Breast epithelium (tissue), 4 donors: ENCODE measurements at regions not wholly inside any gene's neighbourhood (a gene's known extent, or its start where the extent isn't known, plus 50 kb on each side); places are given as distances from the start of the nearest gene placed in this dataset.
"Not testable (repeated sequence)": the region's sequence is repeated elsewhere in the genome, so short reads cannot be mapped to it uniquely, and the experiment has no call there.

ENCODE experiments used
- DNase-seq, 2 donors: peaks; one replicate each; pipeline ENCODE4 v3.0.0-alpha.2; 2019; ENCODE audit warnings: low spot score in 2 of 2
- H3K27ac ChIP-seq, 2 donors: fragments of 200-600 bp; sonication (generic) in 1 of 2; one replicate each; pipeline ENCODE4 v1.5.1; 2016 to 2019; ENCODE audit warnings: mild to moderate bottlenecking in 1 of 2
- H3K27me3 ChIP-seq, 2 donors: fragments of 200-600 bp; sonication (generic) in 1 of 2; one replicate each; pipeline versions ENCODE4 v1.5.1 to v1.6.0; 2017 to 2019; ENCODE audit warnings: control low read depth in 1 of 2, mild to moderate bottlenecking in 1 of 2
- H3K36me3 ChIP-seq: fragments of 200-600 bp; one replicate; pipeline ENCODE4 v1.5.1; 2019
- H3K4me1 ChIP-seq, 2 donors: fragments of 200-600 bp; sonication (generic); one replicate each; pipeline ENCODE4 v1.5.1; 2016 to 2019; ENCODE audit warnings: control low read depth in 1 of 2
- H3K4me3 ChIP-seq, 3 donors: fragments of 200-600 bp; sonication (generic); 1 replicate in 2 of 3; 2 replicates in 1 of 3; pipeline ENCODE4 v1.5.1; 2016 to 2019; ENCODE audit warnings: mild to moderate bottlenecking in 3 of 3, moderate library complexity in 2 of 3
- H3K9me3 ChIP-seq, 2 donors: fragments of 200-600 bp; sonication (generic) in 1 of 2; one replicate each; pipeline ENCODE4 v1.5.1; 2016 to 2019; ENCODE audit warnings: control low read depth in 1 of 2
- CTCF ChIP-seq, 3 donors: fragments of 450-650 bp; IDR thresholded peaks; one replicate each; pipeline ENCODE4 v1.5.1; 2016 to 2017; ENCODE audit warnings: antibody characterized with exemption in 3 of 3, mild to moderate bottlenecking in 3 of 3, moderate library complexity in 3 of 3
- POLR2A ChIP-seq: fragments of 450-650 bp; IDR thresholded peaks from one replicate; pipeline ENCODE4 v1.6.1; 2016; ENCODE audit warnings: antibody characterized with exemption, mild to moderate bottlenecking, moderate library complexity
- POLR2AphosphoS5 ChIP-seq, 3 donors: sonication (generic); formaldehyde crosslinking; IDR thresholded peaks; one replicate each; pipeline ENCODE4 v1.6.1; 2017; ENCODE audit warnings: antibody characterized with exemption in 3 of 3
- intact Hi-C: fragments of 100-400 bp; cut with DNase I; formaldehyde crosslinking; loops from one replicate; pipeline ENCODE4 v1.15.1; 2023; ENCODE audit warnings: low total_unique reads

- H3K36me3 ChIP-seq = no peaks in the 10 kb centered on the region
- no peaks in the 10 kb centered on the region for H3K9me3 ChIP-seq
- no peak for DNase-seq
- no peaks in the 10 kb centered on the region for H3K4me1 ChIP-seq
- intact Hi-C loops = no loop called here
- TF ChIP-seq CTCF (IDR thresholded peaks at IDR 0.05) (no peak), POLR2AphosphoS5 (IDR thresholded peaks at IDR 0.05) (no peak), POLR2A (no peak)
- H3K27ac ChIP-seq = no peak overlapping the region
- no peaks in the 10 kb centered on the region for H3K27me3 ChIP-seq
- H3K4me3 ChIP-seq = no peak overlapping the region
Observed at GRCh38 chr9:87014436-87014835, 67.1 kb upstream of the GAS1 start.

GRCh38 chr9:87016681-87017080, 69.4 kb upstream of the GAS1 start:
- Histone ChIP-seq H3K4me3 (no peak overlapping the region), H3K4me1 (no peaks in the 10 kb centered on the region), H3K27ac (no peak overlapping the region), H3K9me3 (no peaks in the 10 kb centered on the region), H3K36me3 (no peaks in the 10 kb centered on the region), H3K27me3 (no peaks in the 10 kb centered on the region)
- DNase-seq = no peak
- intact Hi-C loops = no loop called here
- TF ChIP-seq CTCF (IDR thresholded peaks at IDR 0.05) (no peak), POLR2A (no peak), POLR2AphosphoS5 (IDR thresholded peaks at IDR 0.05) (no peak)

DNA sequence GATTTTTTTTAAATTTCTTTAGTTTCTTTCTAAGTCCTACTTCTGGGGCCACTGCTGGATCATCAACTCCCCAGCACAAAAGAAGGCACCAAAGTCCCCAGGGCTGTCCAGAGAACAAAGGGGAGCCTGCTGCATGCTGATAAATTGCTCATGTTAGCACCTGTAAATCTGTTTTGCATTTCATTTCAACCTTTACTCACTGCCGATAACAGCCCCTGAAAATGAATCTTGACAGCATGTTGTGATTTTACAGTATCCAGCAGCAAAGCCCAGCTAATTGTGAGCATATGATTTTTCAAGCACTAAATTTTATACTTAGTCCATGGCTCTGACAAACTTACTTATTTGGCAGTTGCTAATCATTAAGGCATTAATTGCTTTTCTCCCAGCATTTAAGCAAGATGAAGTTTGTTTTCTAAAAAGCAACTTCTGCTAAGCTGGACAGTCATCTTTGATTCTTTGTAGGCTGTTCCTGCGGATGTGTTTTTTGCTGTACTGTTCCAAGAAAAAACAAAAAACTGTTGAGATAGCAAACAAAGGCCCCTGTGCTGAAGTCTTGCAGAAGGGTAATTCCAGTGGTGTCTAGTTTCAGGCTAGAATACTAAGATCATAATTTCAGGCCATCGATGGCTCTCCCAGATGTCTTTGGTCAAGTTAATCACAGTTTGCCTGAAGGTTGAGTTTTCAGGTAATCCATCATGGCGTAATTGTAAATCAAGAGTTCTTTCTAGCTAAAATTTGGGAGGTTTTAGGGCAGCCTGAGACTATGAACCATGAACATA, 73.1 kb upstream of the GAS1 start:
- no peaks in the 10 kb centered on the region for H3K9me3 ChIP-seq
- H3K4me3 ChIP-seq = no peak overlapping the region
- DNase-seq = no peak
- no peak overlapping the region for H3K27ac ChIP-seq
- H3K36me3 ChIP-seq = no peaks in the 10 kb centered on the region
- TF ChIP-seq CTCF (IDR thresholded peaks at IDR 0.05) = no peak
- no peak for TF ChIP-seq POLR2A
- no peak for TF ChIP-seq POLR2AphosphoS5 (IDR thresholded peaks at IDR 0.05)
- no peaks in the 10 kb centered on the region for H3K4me1 ChIP-seq
- intact Hi-C loops = no loop called here
- no peaks in the 10 kb centered on the region for H3K27me3 ChIP-seq

GRCh38 chr9:87022178-87022577, 74.9 kb upstream of the GAS1 start:
- no peak for DNase-seq
- intact Hi-C loops = no loop called here
- Histone ChIP-seq H3K27ac (no peak overlapping the region), H3K4me3 (no peak overlapping the region), H3K9me3 (no peaks in the 10 kb centered on the region), H3K4me1 (no peaks in the 10 kb centered on the region), H3K36me3 (no peaks in the 10 kb centered on the region), H3K27me3 (no peaks in the 10 kb centered on the region)
- TF ChIP-seq POLR2A = no peak
- TF ChIP-seq CTCF (IDR thresholded peaks at IDR 0.05) = no peak
- TF ChIP-seq POLR2AphosphoS5 (IDR thresholded peaks at IDR 0.05) = no peak

DNA sequence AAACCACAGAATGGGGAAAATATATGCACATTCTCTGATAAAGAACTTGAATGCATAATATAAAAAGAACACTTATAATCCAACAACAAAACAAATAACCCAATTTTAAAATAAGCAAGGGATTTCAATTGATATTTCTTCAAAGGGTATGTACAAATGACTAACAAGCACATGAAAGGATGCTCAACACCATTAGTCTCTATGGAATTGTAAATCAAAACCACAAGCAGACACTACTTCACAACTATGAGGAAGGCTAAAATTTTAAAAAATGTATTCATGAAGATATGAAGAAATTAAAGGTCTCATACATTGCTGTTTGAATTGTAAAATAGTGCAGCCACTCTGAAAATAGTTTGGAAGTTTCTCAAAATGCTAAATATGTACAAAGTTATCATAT, 78.9 kb upstream of the GAS1 start:
- H3K9me3 ChIP-seq = no peaks in the 10 kb centered on the region
- TF ChIP-seq POLR2AphosphoS5 (IDR thresholded peaks at IDR 0.05) = no peak
- TF ChIP-seq POLR2A = no peak
- TF ChIP-seq CTCF (IDR thresholded peaks at IDR 0.05) = no peak

DNA sequence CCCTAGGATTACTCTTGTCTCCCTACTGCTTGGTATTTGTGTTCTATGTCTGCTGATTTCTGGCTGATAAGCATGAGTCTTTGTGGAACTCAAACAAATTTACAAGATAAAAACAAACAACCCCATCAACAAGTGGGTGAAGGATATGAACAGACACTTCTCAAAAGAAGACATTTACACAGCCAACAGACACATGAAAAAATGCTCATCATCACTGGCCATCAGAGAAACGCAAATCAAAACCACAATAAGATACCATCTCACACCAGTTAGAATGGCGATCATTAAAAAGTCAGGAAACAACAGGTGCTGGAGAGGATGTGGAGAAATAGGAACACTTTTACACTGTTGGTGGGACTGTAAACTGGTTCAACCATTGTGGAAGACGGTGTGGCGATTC, 81.5 kb upstream of the GAS1 start:
- H3K27me3 ChIP-seq, H3K9me3 ChIP-seq, H3K4me3 ChIP-seq, H3K4me1 ChIP-seq, DNase-seq, H3K36me3 ChIP-seq, H3K27ac ChIP-seq, intact Hi-C loops: not testable (repeated sequence)

More for the DNA sequence above, 78.9 kb upstream of the GAS1 start:
- no peak overlapping the region for H3K27ac ChIP-seq
- H3K4me1 ChIP-seq = no peaks in the 10 kb centered on the region
- no peak for DNase-seq
- no peaks in the 10 kb centered on the region for H3K36me3 ChIP-seq
- no peak overlapping the region for H3K4me3 ChIP-seq
- no peaks in the 10 kb centered on the region for H3K27me3 ChIP-seq
- intact Hi-C loops = no loop called here
